Keratinocyte (primary cell): ENCODE measurements at regions not wholly inside any gene's neighbourhood (a gene's known extent, or its start where the extent isn't known, plus 50 kb on each side); places are given as distances from the start of the nearest gene placed in this dataset.

Experiments
- DNase-seq: peaks from one replicate; pipeline ENCODE4 v3.0.0-alpha.2; 2011; ENCODE audit warnings: low read depth, missing footprints, low spot score
- FAIRE-seq: peaks from 2 replicates; lab custom pipeline; 2011; peaks lifted over from hg19 to GRCh38; lab: Jason Lieb, UNC
- H2AFZ ChIP-seq: 2 replicates; pipeline ENCODE4 v1.6.0; 2012; ENCODE audit warnings: low read length, control low read depth, inconsistent platforms; ENCODE audit not compliant: control insufficient read depth
- H3K27ac ChIP-seq: 2 replicates; pipeline ENCODE4 v1.5.1; 2011; ENCODE audit warnings: low read length; ENCODE audit not compliant: control insufficient read depth, insufficient read depth
- H3K27me3 ChIP-seq: 3 replicates; pipeline ENCODE4 v1.6.0; 2011; ENCODE audit warnings: low read length; ENCODE audit not compliant: control insufficient read depth, insufficient read depth; ENCODE audit errors: extremely low read depth
- H3K36me3 ChIP-seq, 2 experiments: 2 replicates in 1 of 2; 3 replicates in 1 of 2; pipeline ENCODE4 v1.5.1; 2011; ENCODE audit warnings: low read length in 2 of 2, mild to moderate bottlenecking in 1 of 2; ENCODE audit not compliant: control insufficient read depth in 2 of 2, insufficient read depth in 2 of 2; ENCODE audit errors: extremely low read depth in 1 of 2
- H3K4me1 ChIP-seq: 3 replicates; pipeline ENCODE4 v1.5.1; 2011; ENCODE audit warnings: low read length; ENCODE audit not compliant: control insufficient read depth, insufficient read depth; ENCODE audit errors: extremely low read depth
- H3K4me2 ChIP-seq: 3 replicates; pipeline ENCODE4 v1.6.0; 2011; ENCODE audit warnings: low read depth, low read length; ENCODE audit not compliant: control insufficient read depth, insufficient read depth; ENCODE audit errors: extremely low read depth
- H3K4me3 ChIP-seq, 3 experiments: fragments of 200-600 bp in 1 of 3; sonication (generic) in 1 of 3; 2 replicates in 2 of 3; 3 replicates in 1 of 3; pipeline ENCODE4 v1.5.1; 2011 to 2016; ENCODE audit warnings: low read length in 3 of 3, mild to moderate bottlenecking in 3 of 3, control low read depth in 2 of 3, inconsistent platforms in 1 of 3, low read depth in 1 of 3, mixed read lengths in 1 of 3, mixed run types in 1 of 3, moderate library complexity in 1 of 3; ENCODE audit not compliant: control insufficient read depth in 2 of 3, insufficient read depth in 2 of 3; ENCODE audit errors: extremely low read depth in 1 of 3
- H3K79me2 ChIP-seq: 2 replicates; pipeline ENCODE4 v1.6.0; 2012; ENCODE audit warnings: low read length; ENCODE audit not compliant: control insufficient read depth, insufficient read depth
- H3K9ac ChIP-seq: 3 replicates; pipeline ENCODE4 v1.6.0; 2011; ENCODE audit warnings: low read length; ENCODE audit not compliant: control insufficient read depth, insufficient read depth; ENCODE audit errors: extremely low read depth
- H3K9me1 ChIP-seq: 3 replicates; pipeline ENCODE4 v1.6.0; 2011; ENCODE audit warnings: low read length; ENCODE audit not compliant: control insufficient read depth, insufficient read depth; ENCODE audit errors: extremely low read depth
- H3K9me3 ChIP-seq: 2 replicates; pipeline ENCODE4 v1.5.1; 2012; ENCODE audit warnings: low read depth, low read length; ENCODE audit not compliant: control insufficient read depth
- H4K20me1 ChIP-seq: 3 replicates; pipeline ENCODE4 v1.6.0; 2011; ENCODE audit warnings: low read length; ENCODE audit not compliant: control insufficient read depth, insufficient read depth; ENCODE audit errors: extremely low read depth
- EZH2 ChIP-seq: IDR thresholded peaks from one replicate; pipeline ENCODE4 v1.6.1; 2012; ENCODE audit warnings: inconsistent platforms, mild to moderate bottlenecking, low read length, moderate library complexity
- dilution Hi-C: fragments of 300-500 bp; cut with MboI; formaldehyde crosslinking; loops from one replicate; pipeline ENCODE4 v1.7.0; 2020; ENCODE audit warnings: low sequenced_read_pairs; ENCODE audit not compliant: extremely low pct_ligation_motif_present
- small RNA-seq, 3 experiments: library from RNA; depleted of rRNA; stranded (forward); fragments of <200 nt; gene quantifications; one replicate each; pipeline ENCODE3, GENCODE V24; 2012; ENCODE audit warnings: low read depth in 3 of 3, low replicate concordance in 1 of 3; ENCODE audit not compliant: insufficient read length in 3 of 3
- TF ChIP-seq, protein P1 (sequence below), 3 experiments: IDR thresholded peaks in 1 of 3; conservative IDR thresholded peaks in 1 of 3; optimal IDR thresholded peaks in 1 of 3; 2 replicates in 2 of 3; 3 replicates in 1 of 3; pipeline versions ENCODE3 to v1.5.1; 2011; ENCODE audit warnings: low read length in 3 of 3, mild to moderate bottlenecking in 3 of 3, moderate library complexity in 2 of 3, control low read depth in 1 of 3, inconsistent platforms in 1 of 3; ENCODE audit not compliant: insufficient read depth in 2 of 3; ENCODE audit errors: extremely low read depth in 1 of 3

DNA sequence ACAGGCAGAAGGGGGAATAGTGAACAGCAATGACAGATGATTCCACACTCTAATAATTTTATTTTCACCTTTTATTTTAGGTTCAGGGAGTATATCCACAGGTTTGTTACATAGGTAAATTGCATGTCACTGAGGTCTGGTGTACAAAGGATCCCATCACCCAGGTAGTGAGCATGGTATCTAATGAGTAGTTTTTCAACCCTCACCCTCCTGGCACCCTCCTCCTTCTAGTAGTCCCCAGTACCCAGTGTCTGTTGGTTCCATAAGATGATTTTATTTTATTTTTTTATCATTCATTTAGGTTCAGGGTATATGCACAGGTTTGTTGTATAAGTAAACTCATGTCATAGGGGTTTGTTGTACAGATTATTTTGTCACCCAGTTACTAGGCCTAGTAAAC lies 58.6 kb upstream of the UGT8 start:
- H4K20me1 ChIP-seq: no peaks in the 10 kb centered on the region

DNA sequence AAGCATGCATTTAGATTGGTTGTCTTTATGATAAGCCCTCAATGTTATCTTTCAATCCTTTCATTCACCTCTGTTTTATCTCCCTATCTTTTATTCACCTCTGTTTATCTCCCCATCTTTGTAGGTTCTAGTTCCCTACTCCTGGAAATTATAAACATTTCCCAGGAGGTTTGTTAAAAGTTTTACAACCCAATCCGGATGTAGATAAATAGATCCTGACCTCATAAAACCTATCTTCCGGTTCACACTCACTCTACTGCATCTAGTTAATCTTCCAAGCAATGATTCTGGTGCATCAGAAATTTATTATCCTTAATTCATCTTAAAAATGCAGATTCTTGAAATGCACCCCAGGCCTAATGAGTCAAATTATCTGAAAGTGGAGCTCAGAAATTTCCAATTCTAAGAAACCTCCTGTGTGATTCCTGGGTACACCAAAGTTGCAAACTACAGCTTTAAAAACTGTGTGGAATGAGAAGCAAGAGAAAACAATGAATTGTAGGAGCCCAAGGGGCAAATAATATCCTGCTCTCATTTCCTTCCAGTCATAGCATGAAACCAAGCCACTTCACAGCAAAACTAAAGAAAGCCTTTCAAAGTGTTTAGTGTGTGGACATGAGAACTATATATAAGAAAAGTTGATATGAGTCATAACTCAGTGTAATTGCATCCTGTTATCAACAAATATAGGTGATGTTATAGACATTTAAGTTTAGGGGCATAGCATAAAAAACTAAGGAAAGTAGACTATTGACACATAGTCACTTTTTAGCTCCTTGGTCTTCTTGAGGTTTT lies 51.1 kb upstream of the UGT8 start:
- H3K4me3 ChIP-seq: no peak overlapping the region
- no peaks in the 10 kb centered on the region for H3K4me1 ChIP-seq
- no peak overlapping the region for H2AFZ ChIP-seq
- H4K20me1 ChIP-seq: no peaks in the 10 kb centered on the region
- H3K9me1 ChIP-seq: no peaks in the 10 kb centered on the region
- no peaks in the 10 kb centered on the region for H3K9me3 ChIP-seq
- H3K27ac ChIP-seq: no peak overlapping the region
- H3K9ac ChIP-seq: no peak overlapping the region
- no peaks in the 10 kb centered on the region for H3K36me3 ChIP-seq
- no peak for DNase-seq
- no peaks in the 10 kb centered on the region for H3K79me2 ChIP-seq
- TF ChIP-seq, protein P1, sequence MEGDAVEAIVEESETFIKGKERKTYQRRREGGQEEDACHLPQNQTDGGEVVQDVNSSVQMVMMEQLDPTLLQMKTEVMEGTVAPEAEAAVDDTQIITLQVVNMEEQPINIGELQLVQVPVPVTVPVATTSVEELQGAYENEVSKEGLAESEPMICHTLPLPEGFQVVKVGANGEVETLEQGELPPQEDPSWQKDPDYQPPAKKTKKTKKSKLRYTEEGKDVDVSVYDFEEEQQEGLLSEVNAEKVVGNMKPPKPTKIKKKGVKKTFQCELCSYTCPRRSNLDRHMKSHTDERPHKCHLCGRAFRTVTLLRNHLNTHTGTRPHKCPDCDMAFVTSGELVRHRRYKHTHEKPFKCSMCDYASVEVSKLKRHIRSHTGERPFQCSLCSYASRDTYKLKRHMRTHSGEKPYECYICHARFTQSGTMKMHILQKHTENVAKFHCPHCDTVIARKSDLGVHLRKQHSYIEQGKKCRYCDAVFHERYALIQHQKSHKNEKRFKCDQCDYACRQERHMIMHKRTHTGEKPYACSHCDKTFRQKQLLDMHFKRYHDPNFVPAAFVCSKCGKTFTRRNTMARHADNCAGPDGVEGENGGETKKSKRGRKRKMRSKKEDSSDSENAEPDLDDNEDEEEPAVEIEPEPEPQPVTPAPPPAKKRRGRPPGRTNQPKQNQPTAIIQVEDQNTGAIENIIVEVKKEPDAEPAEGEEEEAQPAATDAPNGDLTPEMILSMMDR (optimal IDR thresholded peaks at IDR 0.05 in 1 of 3, IDR thresholded peaks at IDR 0.05 in 1 of 3, conservative IDR thresholded peaks at IDR 0.05 in 1 of 3; ENCODE audit: extremely low read depth in 1 of 3, insufficient read depth in 2 of 3, low read length in 3 of 3): no peak
- no peak for FAIRE-seq
- dilution Hi-C loops: no loop called here
- H3K27me3 ChIP-seq: no peaks in the 10 kb centered on the region
- H3K4me2 ChIP-seq: no peak overlapping the region

More for the DNA sequence above, 58.6 kb upstream of the UGT8 start:
- Histone ChIP-seq H3K4me3 (no peak overlapping the region), H3K9me1 (no peaks in the 10 kb centered on the region), H3K4me2 (no peak overlapping the region), H3K4me1 (no peaks in the 10 kb centered on the region), H3K36me3 (no peaks in the 10 kb centered on the region), H2AFZ (no peak overlapping the region), H3K79me2 (no peaks in the 10 kb centered on the region), H3K9me3 (no peaks in the 10 kb centered on the region), H3K9ac (no peak overlapping the region), H3K27me3 (no peaks in the 10 kb centered on the region), H3K27ac (no peak overlapping the region)
- no peak for DNase-seq
- no peak for TF ChIP-seq EZH2
- TF ChIP-seq, protein P1 (optimal IDR thresholded peaks at IDR 0.05 in 1 of 3, IDR thresholded peaks at IDR 0.05 in 1 of 3, conservative IDR thresholded peaks at IDR 0.05 in 1 of 3; ENCODE audit: extremely low read depth in 1 of 3, insufficient read depth in 2 of 3, low read length in 3 of 3): no peak
- no peak for FAIRE-seq
- dilution Hi-C loops: no loop called here

Small RNA genes lying in the stretch of these regions (small RNA-seq; reads per million reads assigned to genes)
- gene AC093815.1: 0 reads per million in 3 experiments
